ENCODE measurements at regions not wholly inside any gene's neighbourhood (a gene's known extent, or its start where the extent isn't known, plus 50 kb on each side); places are given as distances from the start of the nearest gene placed in this dataset.

- Histone ChIP-seq H3F3A (ENCODE audit: insufficient read depth, low read length) (no peaks in the 10 kb centered on the region), H3K27ac (ENCODE audit: low read length) (no peak overlapping the region), H3K9ac (ENCODE audit: low read length) (no peak overlapping the region), H3K4me3 (ENCODE audit: low read length) (no peak overlapping the region), H3K4me1 (ENCODE audit: low read length) (peaks cover 7% of the 10 kb centered on the region; the same call in 1 of the 2 replicates), H3K79me2 (ENCODE audit: low read length) (no peaks in the 10 kb centered on the region), H3K4me2 (ENCODE audit: low read depth, low read length) (no peak overlapping the region), H4K20me1 (ENCODE audit: insufficient read depth, low read length) (no peaks in the 10 kb centered on the region), H3K9me2 (replicated peaks; ENCODE audit: insufficient read depth, low read length) (no peaks in the 10 kb centered on the region), H2AFZ (ENCODE audit: low read length) (no peak overlapping the region), H3K36me3 (replicated peaks; ENCODE audit: insufficient read depth, low read length) (no peaks in the 10 kb centered on the region), H3K27me3 (replicated peaks; ENCODE audit: insufficient read depth, low read length) (no peaks in the 10 kb centered on the region), H3K9me3 (replicated peaks; ENCODE audit: insufficient read depth, low read length) (no peaks in the 10 kb centered on the region)
- TF ChIP-seq EZH2 (optimal IDR thresholded peaks at IDR 0.05; ENCODE audit: low read depth, low read length) (no peak), CTCF (IDR thresholded peaks at IDR 0.05; ENCODE audit: low read length) (no peak), EZH2phosphoT487 (IDR thresholded peaks at IDR 0.05; ENCODE audit: low read length) (no peak)
- no peak for DNase-seq
Measured at GRCh38 chr2:230593765-230594164, 118.9 kb upstream of the CAB39 start.

GRCh38 chr2:230594286-230594840, 118.3 kb upstream of the CAB39 start:
- Histone ChIP-seq H3F3A (ENCODE audit: insufficient read depth, low read length) (no peaks in the 10 kb centered on the region), H3K4me1 (ENCODE audit: low read length) (peaks cover 7% of the 10 kb centered on the region; the same call in 1 of the 2 replicates), H3K36me3 (replicated peaks; ENCODE audit: insufficient read depth, low read length) (no peaks in the 10 kb centered on the region), H3K27ac (ENCODE audit: low read length) (no peak overlapping the region), H3K4me3 (ENCODE audit: low read length) (no peak overlapping the region), H3K9me2 (replicated peaks; ENCODE audit: insufficient read depth, low read length) (no peaks in the 10 kb centered on the region), H3K9ac (ENCODE audit: low read length) (no peak overlapping the region), H4K20me1 (ENCODE audit: insufficient read depth, low read length) (no peaks in the 10 kb centered on the region), H3K79me2 (ENCODE audit: low read length) (no peaks in the 10 kb centered on the region), H2AFZ (ENCODE audit: low read length) (no peak overlapping the region), H3K4me2 (ENCODE audit: low read depth, low read length) (no peak overlapping the region), H3K9me3 (replicated peaks; ENCODE audit: insufficient read depth, low read length) (no peaks in the 10 kb centered on the region), H3K27me3 (replicated peaks; ENCODE audit: insufficient read depth, low read length) (no peaks in the 10 kb centered on the region)
- DNase-seq: no peak
- TF ChIP-seq EZH2phosphoT487 (IDR thresholded peaks at IDR 0.05; ENCODE audit: low read length) (no peak), CTCF (IDR thresholded peaks at IDR 0.05; ENCODE audit: low read length) (no peak), EZH2 (optimal IDR thresholded peaks at IDR 0.05; ENCODE audit: low read depth, low read length) (no peak)

GRCh38 chr2:230599853-230600252, 112.8 kb upstream of the CAB39 start:
- Histone ChIP-seq H3K27ac (ENCODE audit: low read length) (no peak overlapping the region), H3F3A (ENCODE audit: insufficient read depth, low read length) (peaks cover 7% of the 10 kb centered on the region), H3K27me3 (replicated peaks; ENCODE audit: insufficient read depth, low read length) (no peaks in the 10 kb centered on the region), H4K20me1 (ENCODE audit: insufficient read depth, low read length) (no peaks in the 10 kb centered on the region), H3K4me3 (ENCODE audit: low read length) (no peak overlapping the region), H2AFZ (ENCODE audit: low read length) (no peak overlapping the region), H3K9ac (ENCODE audit: low read length) (no peak overlapping the region), H3K4me2 (ENCODE audit: low read depth, low read length) (no peak overlapping the region), H3K36me3 (replicated peaks; ENCODE audit: insufficient read depth, low read length) (no peaks in the 10 kb centered on the region), H3K79me2 (ENCODE audit: low read length) (no peaks in the 10 kb centered on the region), H3K9me3 (replicated peaks; ENCODE audit: insufficient read depth, low read length) (no peaks in the 10 kb centered on the region), H3K9me2 (replicated peaks; ENCODE audit: insufficient read depth, low read length) (no peaks in the 10 kb centered on the region), H3K4me1 (ENCODE audit: low read length) (peaks cover 17% of the 10 kb centered on the region)
- no peak for DNase-seq
- TF ChIP-seq EZH2 (optimal IDR thresholded peaks at IDR 0.05; ENCODE audit: low read depth, low read length): no peak
- no peak for TF ChIP-seq EZH2phosphoT487 (IDR thresholded peaks at IDR 0.05; ENCODE audit: low read length)
- no peak for TF ChIP-seq CTCF (IDR thresholded peaks at IDR 0.05; ENCODE audit: low read length)

All from MM.1S (cell line).